ENCODE measurements at regions not wholly inside any gene's neighbourhood (a gene's known extent, or its start where the extent isn't known, plus 50 kb on each side); places are given as distances from the start of the nearest gene placed in this dataset.

DNA sequence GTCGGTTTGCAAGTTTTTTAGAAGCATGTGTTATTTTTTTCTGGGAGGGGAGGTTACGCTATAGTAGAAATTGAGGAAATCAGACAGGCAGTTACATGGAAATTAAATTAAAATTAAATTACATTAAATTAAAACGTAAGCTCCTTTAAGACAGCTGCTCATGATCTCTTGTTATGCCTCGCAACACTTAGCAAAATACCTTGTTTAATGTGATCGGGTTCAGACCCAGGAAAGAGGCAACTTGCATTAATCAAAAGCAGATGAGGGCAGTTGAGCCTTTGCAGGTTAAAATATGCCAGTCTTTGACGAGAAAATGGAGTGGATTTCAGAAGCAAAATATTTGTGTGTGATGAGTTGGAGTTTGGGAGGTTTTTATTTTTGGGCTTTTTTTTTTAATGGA lies 651.8 kb downstream of the INHBA start:
- no peaks in the 10 kb centered on the region for H3K36me3 Mint-ChIP-seq
- H3K9me3 Mint-ChIP-seq, result peaks cover 10% of the 10 kb centered on the region
- H3K4me1 Mint-ChIP-seq, result no peaks in the 10 kb centered on the region
- CTCF ChIA-PET, result no interaction called here
- H3K4me3 Mint-ChIP-seq, result no peak overlapping the region
- no peak overlapping the region for H3K27ac Mint-ChIP-seq
- DNase-seq, result no peak
- no peaks in the 10 kb centered on the region for H3K27me3 Mint-ChIP-seq

DNA sequence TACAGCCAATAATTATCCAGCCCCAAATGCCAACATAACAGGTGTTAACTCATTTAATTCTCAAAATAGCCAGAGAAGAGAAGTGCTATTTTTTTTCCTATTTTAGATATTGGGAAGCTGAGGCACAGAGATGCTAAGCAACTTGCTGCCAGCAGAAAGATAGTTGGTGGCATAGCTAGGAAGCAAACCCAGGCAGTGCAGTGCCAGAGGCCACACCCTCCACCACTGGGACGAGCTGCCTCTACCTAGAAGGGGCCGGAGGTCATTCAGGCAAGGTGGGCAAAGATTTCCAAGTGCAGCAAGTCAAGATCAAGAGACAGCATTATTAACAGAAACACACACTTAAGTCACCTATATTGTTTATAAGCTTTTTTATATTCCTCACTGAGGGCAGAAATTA lies 654.1 kb downstream of the INHBA start:
- CTCF ChIA-PET, result no interaction called here
- Mint-ChIP-seq H3K9me3 (peaks cover 8% of the 10 kb centered on the region), H3K4me1 (no peaks in the 10 kb centered on the region), H3K27ac (no peak overlapping the region), H3K4me3 (no peak overlapping the region), H3K36me3 (no peaks in the 10 kb centered on the region), H3K27me3 (no peaks in the 10 kb centered on the region)
- no peak for DNase-seq

DNA sequence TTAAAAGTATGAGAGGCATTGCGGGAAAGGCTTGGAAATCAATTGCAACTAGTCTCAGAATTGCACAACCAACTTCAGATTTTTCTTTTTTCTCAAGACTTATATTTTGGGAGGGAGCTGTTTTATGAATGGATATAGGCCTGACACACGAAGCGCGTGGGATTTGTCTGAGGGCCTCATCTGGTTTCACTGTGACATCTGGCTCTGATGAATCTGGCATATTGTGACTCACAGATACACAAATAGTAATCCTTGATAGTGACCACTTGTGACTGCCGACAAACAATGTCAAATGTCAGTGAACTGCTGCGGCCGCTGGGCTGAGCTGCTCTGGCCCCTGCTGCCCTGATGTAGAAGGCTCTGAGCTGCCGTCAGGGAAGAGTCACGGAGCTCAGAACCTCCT lies 655.1 kb downstream of the INHBA start:
- Mint-ChIP-seq H3K27me3 (no peaks in the 10 kb centered on the region), H3K27ac (no peak overlapping the region)
- DNase-seq, result no peak

DNA sequence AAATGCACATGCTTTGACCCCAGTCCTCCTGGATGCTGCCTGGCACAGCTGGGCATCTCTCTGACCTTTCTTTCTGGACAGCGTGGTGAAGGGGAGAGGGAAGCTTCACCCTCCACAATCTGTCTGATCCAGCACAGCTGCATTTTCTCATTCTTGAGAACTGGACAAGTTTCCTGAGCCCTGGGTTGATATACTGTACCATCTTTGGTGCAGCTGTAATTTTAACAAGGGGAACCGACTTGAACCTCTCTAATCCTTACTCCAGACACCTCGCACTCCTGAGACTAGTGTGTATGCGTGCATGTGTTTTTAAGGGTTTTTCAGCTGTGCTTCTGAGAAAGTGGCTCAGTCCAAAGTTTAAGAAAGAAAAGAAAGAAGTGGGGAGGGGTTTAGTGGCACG lies 655.7 kb downstream of the INHBA start:
- Mint-ChIP-seq H3K9me3 (peaks cover 7% of the 10 kb centered on the region), H3K27ac (no peak overlapping the region), H3K4me1 (no peaks in the 10 kb centered on the region), H3K27me3 (no peaks in the 10 kb centered on the region), H3K36me3 (no peaks in the 10 kb centered on the region), H3K4me3 (no peak overlapping the region)
- CTCF ChIA-PET, result no interaction called here
- no peak for DNase-seq

More for the DNA sequence above, 655.1 kb downstream of the INHBA start:
- H3K4me3 Mint-ChIP-seq, result no peak overlapping the region
- CTCF ChIA-PET, result no interaction called here
- no peaks in the 10 kb centered on the region for H3K36me3 Mint-ChIP-seq
- no peaks in the 10 kb centered on the region for H3K4me1 Mint-ChIP-seq
- H3K9me3 Mint-ChIP-seq, result peaks cover 5% of the 10 kb centered on the region

DNA sequence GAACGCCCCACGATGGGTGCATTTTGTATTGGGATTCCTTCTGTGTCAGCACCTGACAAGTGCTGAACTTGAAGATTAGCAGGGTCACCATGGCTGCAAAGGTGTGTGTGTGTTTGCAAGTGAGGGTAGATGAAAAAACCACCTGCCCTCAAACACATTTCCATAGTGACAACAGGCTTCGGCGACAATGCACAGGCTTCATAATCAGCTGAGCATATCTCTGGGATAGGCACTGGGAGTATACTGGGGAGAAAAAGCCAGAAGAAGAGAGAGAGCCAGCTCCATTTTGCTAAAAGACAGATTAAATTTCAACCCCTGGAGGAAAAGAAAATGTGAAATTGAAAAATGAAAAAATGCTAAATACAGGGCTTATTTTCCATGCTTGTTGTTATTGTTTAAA lies 656.1 kb downstream of the INHBA start:
- no peaks in the 10 kb centered on the region for H3K36me3 Mint-ChIP-seq
- no peaks in the 10 kb centered on the region for H3K27me3 Mint-ChIP-seq
- H3K9me3 Mint-ChIP-seq, result peaks cover 8% of the 10 kb centered on the region
- no peak overlapping the region for H3K4me3 Mint-ChIP-seq
- no peaks in the 10 kb centered on the region for H3K4me1 Mint-ChIP-seq
- DNase-seq, result no peak
- H3K27ac Mint-ChIP-seq, result no peak overlapping the region
- CTCF ChIA-PET, result no interaction called here

DNA sequence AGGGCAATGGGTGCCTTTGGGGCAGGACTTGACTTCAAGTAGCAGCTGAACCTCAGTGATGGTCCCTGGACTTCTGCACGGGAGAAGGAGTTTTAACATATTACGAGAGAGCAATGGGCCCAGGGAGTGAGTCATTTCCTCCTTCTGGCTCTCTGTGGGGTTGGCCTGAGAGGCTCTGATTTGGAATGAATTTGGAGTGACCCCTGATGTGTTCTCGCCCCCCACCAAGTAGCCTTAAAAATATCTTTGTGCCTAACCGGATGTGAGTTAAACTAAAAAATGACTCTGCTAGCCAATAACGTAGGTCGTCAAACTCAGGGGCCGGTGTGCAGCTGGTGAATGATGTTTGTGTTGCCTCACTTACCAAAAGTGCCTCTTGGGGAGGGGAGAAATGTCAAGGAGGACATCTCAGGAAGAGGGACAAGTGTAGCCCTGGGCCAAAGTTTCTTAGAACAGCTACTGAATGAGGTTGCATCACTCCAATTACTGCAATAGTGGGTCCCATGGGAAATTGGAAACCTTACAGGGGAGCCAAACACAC lies 656.6 kb downstream of the INHBA start:
- H3K4me3 Mint-ChIP-seq, result no peak overlapping the region
- H3K27ac Mint-ChIP-seq, result peak overlapping the region; percentile 53
- DNase-seq, result no peak
- no peaks in the 10 kb centered on the region for H3K27me3 Mint-ChIP-seq
- peaks cover 8% of the 10 kb centered on the region for H3K9me3 Mint-ChIP-seq
- no peaks in the 10 kb centered on the region for H3K4me1 Mint-ChIP-seq
- H3K36me3 Mint-ChIP-seq, result no peaks in the 10 kb centered on the region
- CTCF ChIA-PET, result no interaction called here

DNA sequence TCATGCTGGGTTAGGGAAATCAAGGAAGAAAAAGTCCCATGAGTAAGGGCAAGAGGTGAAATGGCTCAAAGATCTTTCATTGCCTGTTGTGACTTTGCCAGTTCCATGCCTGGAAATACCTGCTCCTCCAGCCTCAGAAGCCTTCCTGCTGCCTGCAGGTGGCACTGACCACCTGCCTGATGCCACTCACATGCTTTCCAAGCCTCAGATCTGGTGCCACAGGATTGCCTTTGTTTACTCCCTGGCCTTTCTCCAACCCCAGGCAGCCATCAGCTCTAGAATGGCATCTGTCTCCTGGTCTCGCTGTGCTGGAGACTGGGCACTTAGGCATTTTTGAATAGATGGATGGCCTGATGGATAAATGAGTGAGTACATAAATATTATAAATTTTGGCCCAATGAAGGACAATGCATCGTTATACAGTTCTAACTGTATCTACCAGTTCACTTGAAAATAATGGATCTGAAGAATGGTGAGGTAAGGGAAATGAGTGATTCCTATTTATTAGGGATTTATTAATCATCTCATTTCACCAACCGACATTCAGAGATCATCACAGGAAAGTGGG lies 657.2 kb downstream of the INHBA start:
- H3K4me3 Mint-ChIP-seq, result no peak overlapping the region
- CTCF ChIA-PET, result no interaction called here
- no peak for DNase-seq
- H3K36me3 Mint-ChIP-seq, result no peaks in the 10 kb centered on the region
- H3K27me3 Mint-ChIP-seq, result no peaks in the 10 kb centered on the region
- H3K9me3 Mint-ChIP-seq, result peaks cover 7% of the 10 kb centered on the region
- no peak overlapping the region for H3K27ac Mint-ChIP-seq
- no peaks in the 10 kb centered on the region for H3K4me1 Mint-ChIP-seq

DNA sequence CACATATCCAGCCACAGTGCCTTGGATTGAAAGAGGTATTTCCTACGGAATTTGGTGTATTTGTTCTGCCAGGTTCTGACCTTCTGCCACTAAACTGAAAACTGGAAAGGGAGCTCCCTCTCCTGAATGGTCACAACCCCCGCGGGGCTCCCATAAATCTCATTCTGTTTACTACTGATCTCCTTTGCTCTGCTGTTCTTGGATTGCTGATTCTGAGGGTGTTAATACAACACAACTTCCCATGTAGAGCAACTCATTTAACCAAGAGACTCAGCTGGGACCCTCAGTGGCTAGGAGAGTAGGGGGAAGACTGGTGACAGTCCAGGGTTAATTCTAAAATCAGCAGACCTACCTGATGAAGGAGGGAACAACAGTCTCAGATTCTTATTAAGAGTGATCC lies 662.9 kb downstream of the INHBA start:
- Mint-ChIP-seq H3K4me1 (no peaks in the 10 kb centered on the region), H3K27me3 (no peaks in the 10 kb centered on the region), H3K36me3 (no peaks in the 10 kb centered on the region), H3K4me3 (no peak overlapping the region), H3K9me3 (peaks cover 5% of the 10 kb centered on the region), H3K27ac (no peak overlapping the region)
- no peak for DNase-seq
- CTCF ChIA-PET, result no interaction called here

DNA sequence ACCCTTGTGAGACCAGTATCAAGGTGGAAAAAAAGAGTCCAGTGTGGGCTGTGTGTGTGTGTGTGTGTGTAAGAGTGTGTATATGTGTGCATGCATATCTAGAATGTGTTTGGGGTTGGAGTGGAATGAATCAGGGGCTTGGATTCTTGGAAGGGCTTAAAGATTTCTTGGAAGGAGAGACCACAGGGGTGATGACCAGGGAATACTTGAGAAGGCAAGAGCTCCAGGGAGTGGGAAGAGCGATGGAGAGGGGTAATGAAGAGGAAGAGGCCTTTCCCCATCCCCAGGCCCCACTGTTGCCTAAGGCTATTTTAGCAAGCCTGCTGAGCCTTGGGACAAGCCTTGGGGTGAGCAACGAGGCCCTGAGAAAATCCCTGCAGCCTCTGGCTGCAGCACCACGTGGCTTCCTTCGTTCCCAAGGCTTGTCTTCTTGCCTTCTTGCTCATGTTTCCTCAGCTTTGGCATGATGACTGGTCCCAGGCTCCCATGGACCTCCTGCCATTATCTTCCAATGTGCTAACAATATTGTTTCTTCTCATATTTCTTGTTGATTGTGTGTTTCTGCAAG lies 663.4 kb downstream of the INHBA start:
- DNase-seq, result no peak
- no peak overlapping the region for H3K4me3 Mint-ChIP-seq
- no peaks in the 10 kb centered on the region for H3K36me3 Mint-ChIP-seq
- no peaks in the 10 kb centered on the region for H3K27me3 Mint-ChIP-seq
- CTCF ChIA-PET, result no interaction called here
- H3K9me3 Mint-ChIP-seq, result peaks cover 3% of the 10 kb centered on the region
- no peaks in the 10 kb centered on the region for H3K4me1 Mint-ChIP-seq
- H3K27ac Mint-ChIP-seq, result no peak overlapping the region

DNA sequence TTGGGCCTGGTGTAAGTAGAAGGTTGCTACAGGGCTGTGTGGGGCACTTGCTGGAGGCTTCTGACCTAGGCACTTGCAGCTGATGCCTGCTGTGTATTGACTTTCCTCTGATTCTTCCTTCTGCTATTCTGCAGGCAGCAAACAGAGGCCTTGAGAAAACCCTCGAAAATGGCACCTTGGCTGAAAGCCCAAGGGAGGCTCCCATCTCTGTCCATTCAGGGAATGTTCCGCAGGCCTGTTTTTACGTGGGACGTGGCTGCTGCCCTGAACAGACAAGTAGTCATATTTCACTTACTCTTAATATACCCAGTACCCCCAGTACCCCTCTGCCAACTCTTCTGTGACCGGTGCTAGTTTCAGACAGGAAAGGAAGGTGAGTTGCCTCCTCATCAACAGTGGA lies 664.7 kb downstream of the INHBA start:
- no peak overlapping the region for H3K27ac Mint-ChIP-seq
- H3K4me3 Mint-ChIP-seq, result no peak overlapping the region
- H3K36me3 Mint-ChIP-seq, result no peaks in the 10 kb centered on the region
- H3K9me3 Mint-ChIP-seq, result peaks cover 4% of the 10 kb centered on the region
- no peak for DNase-seq
- CTCF ChIA-PET, result no interaction called here
- no peaks in the 10 kb centered on the region for H3K4me1 Mint-ChIP-seq
- H3K27me3 Mint-ChIP-seq, result no peaks in the 10 kb centered on the region

DNA sequence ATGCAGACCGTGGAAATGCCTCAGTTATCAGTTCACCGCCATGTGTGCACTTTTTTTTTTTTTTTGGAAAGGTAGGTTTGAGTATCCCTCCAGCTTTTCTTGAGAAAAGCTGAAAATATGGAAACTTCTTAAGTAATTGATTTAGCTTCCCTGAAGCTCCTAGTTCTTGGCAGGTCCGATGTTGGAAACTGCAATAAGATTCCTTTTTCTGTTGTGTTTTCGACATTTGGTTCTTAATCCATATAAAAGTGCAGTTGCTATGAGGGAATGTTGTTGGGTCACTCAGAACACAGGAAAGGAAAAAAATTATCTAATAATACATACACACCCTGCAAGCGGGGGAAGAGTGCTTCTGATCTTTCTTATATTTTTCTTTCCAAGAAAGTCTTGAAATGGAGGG lies 665.2 kb downstream of the INHBA start:
- DNase-seq, result no peak
- H3K9me3 Mint-ChIP-seq, result peaks cover 7% of the 10 kb centered on the region
- H3K27ac Mint-ChIP-seq, result no peak overlapping the region
- H3K27me3 Mint-ChIP-seq, result no peaks in the 10 kb centered on the region
- CTCF ChIA-PET, result no interaction called here
- H3K4me1 Mint-ChIP-seq, result no peaks in the 10 kb centered on the region
- H3K36me3 Mint-ChIP-seq, result no peaks in the 10 kb centered on the region
- no peak overlapping the region for H3K4me3 Mint-ChIP-seq

DNA sequence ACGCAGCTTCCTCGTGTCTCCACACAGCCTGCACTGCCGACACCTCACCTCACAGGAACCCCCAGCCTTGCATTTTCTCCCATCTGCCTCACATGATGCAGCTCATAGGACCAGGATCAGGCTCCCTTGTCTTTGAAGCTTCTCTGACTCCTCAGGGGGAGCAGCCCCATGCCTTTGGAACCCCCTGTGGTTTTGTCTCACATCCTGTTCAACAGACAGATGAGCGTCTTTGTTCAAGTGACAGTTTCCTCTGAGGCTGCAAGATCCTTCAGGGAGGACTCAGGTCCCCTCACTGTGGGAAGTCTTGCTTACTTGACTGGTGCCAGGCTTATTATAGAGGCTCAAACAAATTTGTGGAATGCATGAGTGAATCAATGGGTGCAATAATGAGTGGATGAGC lies 667.1 kb downstream of the INHBA start:
- H3K27me3 Mint-ChIP-seq, result no peaks in the 10 kb centered on the region

DNA sequence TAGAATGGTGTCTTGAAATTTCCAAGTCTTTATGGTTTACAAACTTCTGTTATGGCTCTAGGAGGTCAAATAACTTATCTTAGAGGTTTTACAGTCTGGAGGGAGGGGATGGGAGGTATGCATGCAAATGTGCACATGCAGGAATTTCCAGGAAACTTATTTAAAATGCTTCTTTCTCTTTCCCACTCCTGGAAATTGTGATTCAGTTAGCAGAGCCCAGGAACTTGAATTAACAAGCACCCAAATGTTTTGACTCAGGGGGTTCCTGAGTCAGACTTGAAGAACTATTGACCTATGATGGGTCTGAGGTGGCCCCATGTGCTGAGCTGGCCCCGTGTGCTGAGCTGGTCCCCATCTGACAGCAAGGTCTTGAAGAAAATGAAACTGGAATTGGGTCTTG lies 669.4 kb downstream of the INHBA start:
- CTCF ChIA-PET, result no interaction called here
- H3K9me3 Mint-ChIP-seq, result peaks cover 4% of the 10 kb centered on the region
- no peaks in the 10 kb centered on the region for H3K36me3 Mint-ChIP-seq
- no peaks in the 10 kb centered on the region for H3K4me1 Mint-ChIP-seq
- no peak overlapping the region for H3K4me3 Mint-ChIP-seq
- H3K27me3 Mint-ChIP-seq, result no peaks in the 10 kb centered on the region
- no peak overlapping the region for H3K27ac Mint-ChIP-seq
- DNase-seq, result no peak

More for the DNA sequence above, 667.1 kb downstream of the INHBA start:
- Mint-ChIP-seq H3K4me3 (no peak overlapping the region), H3K27ac (no peak overlapping the region), H3K9me3 (peaks cover 4% of the 10 kb centered on the region), H3K36me3 (no peaks in the 10 kb centered on the region), H3K4me1 (no peaks in the 10 kb centered on the region)
- DNase-seq, result no peak
- CTCF ChIA-PET, result no interaction called here

DNA sequence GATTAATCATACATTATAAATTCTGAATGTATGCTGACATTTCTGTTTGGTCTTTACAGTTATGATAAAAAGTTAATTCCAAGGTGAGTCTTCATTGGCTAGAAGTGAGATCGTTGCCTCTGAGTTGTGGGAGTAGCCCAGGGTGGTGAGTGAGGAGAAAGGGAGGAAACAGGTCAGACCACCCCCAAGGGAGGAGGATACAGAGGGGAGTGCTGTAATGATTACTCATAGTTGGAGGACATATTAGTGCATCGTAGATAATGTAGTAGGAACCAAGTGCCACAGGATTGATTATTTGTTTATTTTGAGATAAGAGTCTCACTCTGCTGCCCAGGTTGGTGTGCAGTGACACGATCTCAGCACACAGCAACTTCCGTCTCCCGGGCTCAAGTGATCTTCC lies 672.2 kb downstream of the INHBA start:
- peaks cover 4% of the 10 kb centered on the region for H3K9me3 Mint-ChIP-seq
- no peaks in the 10 kb centered on the region for H3K27me3 Mint-ChIP-seq
- CTCF ChIA-PET, result no interaction called here
- H3K4me3 Mint-ChIP-seq, result no peak overlapping the region
- no peaks in the 10 kb centered on the region for H3K36me3 Mint-ChIP-seq
- H3K4me1 Mint-ChIP-seq, result no peaks in the 10 kb centered on the region
- no peak overlapping the region for H3K27ac Mint-ChIP-seq
- no peak for DNase-seq

DNA sequence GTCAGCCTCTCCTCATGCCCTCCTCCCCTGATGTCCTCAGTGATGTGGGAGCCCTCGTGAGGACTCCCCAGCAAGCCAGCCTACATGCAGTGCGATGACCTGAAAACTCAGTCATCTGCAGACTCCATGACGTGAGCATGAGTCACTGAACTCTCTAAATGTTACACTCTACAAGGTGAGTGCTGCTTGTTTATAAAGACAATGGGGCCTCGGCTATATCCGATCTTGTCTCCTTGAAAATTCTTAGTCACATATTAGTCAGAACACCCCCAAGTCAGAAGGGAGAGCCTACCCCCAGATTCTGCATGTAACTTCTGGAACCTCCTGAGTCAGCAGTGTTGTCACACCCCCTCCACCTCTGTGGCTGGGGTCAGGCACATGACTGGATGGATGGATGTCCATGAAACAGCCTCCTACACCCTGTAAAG lies 673.8 kb downstream of the INHBA start:
- H3K27ac Mint-ChIP-seq, result no peak overlapping the region
- CTCF ChIA-PET, result no interaction called here
- no peak overlapping the region for H3K4me3 Mint-ChIP-seq
- no peak for DNase-seq
- H3K9me3 Mint-ChIP-seq, result peaks cover 4% of the 10 kb centered on the region
- H3K4me1 Mint-ChIP-seq, result no peaks in the 10 kb centered on the region
- no peaks in the 10 kb centered on the region for H3K36me3 Mint-ChIP-seq
- no peaks in the 10 kb centered on the region for H3K27me3 Mint-ChIP-seq

DNA sequence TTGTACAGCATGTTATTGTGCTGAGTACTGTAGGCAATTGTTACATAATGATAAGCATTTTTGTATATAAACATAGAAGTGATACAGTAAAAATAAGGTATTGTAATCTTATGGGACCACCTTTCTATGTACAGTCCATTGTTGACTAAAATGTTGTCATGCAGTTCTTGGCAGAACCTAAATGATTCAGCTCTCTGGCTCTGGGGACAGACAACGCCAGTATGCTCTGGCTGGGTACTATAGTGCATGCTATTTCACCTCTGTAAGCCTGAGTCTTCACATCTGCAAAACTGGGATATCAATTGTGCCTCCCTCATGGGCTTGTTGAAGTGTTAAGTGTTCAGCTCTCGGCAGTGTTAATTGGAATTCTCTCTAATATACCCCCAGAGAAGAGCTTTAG lies 674.3 kb downstream of the INHBA start:
- CTCF ChIA-PET, result no interaction called here
- Mint-ChIP-seq H3K9me3 (peaks cover 4% of the 10 kb centered on the region), H3K4me1 (no peaks in the 10 kb centered on the region), H3K27ac (no peak overlapping the region), H3K4me3 (no peak overlapping the region), H3K36me3 (no peaks in the 10 kb centered on the region), H3K27me3 (no peaks in the 10 kb centered on the region)
- no peak for DNase-seq
